GM12892 (cell line): ENCODE measurements at regions not wholly inside any gene's neighbourhood (a gene's known extent, or its start where the extent isn't known, plus 50 kb on each side); places are given as distances from the start of the nearest gene placed in this dataset.
A peak's percentile ranks its signal among the peaks of the same experiment; 100 is the strongest.
"Not testable (repeated sequence)": the region's sequence is repeated elsewhere in the genome, so short reads cannot be mapped to it uniquely, and the experiment has no call there.

Experiments
- DNase-seq: peaks from one replicate; pipeline ENCODE4 v3.0.0; 2011; ENCODE audit not compliant: insufficient read length
- FAIRE-seq: peaks from 2 replicates; lab custom pipeline; 2011; peaks lifted over from hg19 to GRCh38; lab: Jason Lieb, UNC
- POLR2A ChIP-seq: IDR thresholded peaks from 2 replicates; pipeline ENCODE4 v1.6.1; 2011; ENCODE audit warnings: low read depth, low read length, control low read depth
- POLR2AphosphoS5 ChIP-seq: IDR thresholded peaks from 2 replicates; pipeline ENCODE4 v1.6.1; 2011; ENCODE audit warnings: low read depth, low read length, control low read depth
- TAF1 ChIP-seq: IDR thresholded peaks from 2 replicates; pipeline ENCODE4 v1.6.1; 2011; ENCODE audit warnings: low read depth, mild to moderate bottlenecking, control low read depth, low read length, borderline replicate concordance

DNA sequence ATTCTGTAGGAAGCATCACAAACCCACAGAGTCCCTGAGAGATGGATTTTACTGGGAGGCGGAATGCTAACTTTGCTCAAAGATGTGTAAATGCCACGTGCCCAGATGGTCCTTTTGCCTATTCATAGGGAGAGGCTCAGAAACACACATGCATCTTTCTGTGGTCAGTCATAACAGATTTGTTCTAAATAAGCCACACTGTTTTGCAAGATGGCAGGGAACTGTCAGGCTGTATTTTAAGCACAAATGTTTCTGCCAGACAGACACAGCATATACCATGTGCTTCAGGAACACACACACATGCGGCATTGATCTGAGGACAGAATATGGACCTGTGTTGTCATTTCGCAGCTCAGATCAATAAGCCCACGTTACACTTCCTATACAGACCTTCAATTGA lies 312.0 kb downstream of the GPD2 start:
- FAIRE-seq = peak; percentile 36
- TF ChIP-seq TAF1 = no peak
- no peak for TF ChIP-seq POLR2A
- no peak for TF ChIP-seq POLR2AphosphoS5
- no peak for DNase-seq

DNA sequence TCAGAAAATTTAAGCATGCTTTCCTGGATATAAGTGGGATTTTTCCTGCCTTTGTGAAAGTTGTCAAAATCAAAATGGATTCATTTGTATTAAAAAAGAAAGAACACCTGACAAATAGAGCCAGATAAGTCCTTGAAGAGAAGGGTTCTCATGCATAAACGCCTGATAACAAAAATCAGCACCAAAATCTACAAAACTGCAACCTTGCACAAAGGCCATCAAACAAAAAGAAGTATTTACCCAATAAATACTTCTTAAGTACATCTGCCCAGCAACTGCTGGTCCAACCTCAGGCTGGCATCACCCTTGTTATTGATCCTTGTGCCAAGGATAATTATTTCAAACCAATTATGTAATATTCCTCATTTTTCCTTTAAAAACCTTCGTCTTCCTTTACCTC lies 315.9 kb downstream of the GPD2 start:
- FAIRE-seq (no peak), DNase-seq (no peak)
- TF ChIP-seq TAF1 = no peak

DNA sequence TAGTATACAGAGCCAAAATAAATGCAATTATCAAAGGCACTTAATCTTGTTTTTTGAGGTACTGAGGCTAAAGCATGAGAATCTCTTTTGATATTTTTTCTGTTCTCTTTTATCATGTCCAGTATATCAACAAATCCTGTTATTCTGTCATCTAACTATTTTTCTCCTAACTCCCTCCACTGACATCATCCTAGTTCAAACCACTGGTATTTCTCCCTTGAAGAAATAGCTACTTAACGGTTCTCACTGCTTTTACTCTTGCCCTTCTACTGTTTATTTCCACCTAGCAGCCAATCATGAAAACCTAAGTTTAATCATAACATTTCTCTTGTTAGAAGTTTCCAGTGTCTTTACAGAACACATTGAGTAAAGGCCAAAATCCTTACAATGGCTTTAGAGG lies 317.6 kb downstream of the GPD2 start:
- no peak for FAIRE-seq
- TF ChIP-seq POLR2AphosphoS5 = no peak
- no peak for TF ChIP-seq POLR2A
- no peak for TF ChIP-seq TAF1
- DNase-seq = no peak

DNA sequence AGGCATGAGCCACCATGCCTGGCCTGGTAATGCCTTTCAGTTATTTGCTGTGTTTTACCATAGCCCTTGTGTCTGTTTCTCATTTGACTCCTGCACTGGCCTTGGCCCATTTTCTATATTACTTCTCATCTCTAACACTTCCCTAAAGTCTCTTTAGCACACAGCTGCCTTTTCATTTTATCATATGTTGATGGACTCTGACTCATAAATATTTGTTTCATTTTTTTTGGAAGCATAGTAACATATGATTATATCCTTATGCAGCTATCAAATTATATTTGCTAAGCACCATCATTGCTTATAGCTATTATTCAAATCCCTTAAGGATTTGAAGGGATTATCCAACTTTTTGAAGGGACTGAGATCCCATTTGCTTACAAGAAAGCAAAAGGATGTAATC lies 320.3 kb downstream of the GPD2 start:
- no peak for TF ChIP-seq POLR2AphosphoS5
- no peak for TF ChIP-seq TAF1
- no peak for TF ChIP-seq POLR2A
- DNase-seq = no peak
- no peak for FAIRE-seq

DNA sequence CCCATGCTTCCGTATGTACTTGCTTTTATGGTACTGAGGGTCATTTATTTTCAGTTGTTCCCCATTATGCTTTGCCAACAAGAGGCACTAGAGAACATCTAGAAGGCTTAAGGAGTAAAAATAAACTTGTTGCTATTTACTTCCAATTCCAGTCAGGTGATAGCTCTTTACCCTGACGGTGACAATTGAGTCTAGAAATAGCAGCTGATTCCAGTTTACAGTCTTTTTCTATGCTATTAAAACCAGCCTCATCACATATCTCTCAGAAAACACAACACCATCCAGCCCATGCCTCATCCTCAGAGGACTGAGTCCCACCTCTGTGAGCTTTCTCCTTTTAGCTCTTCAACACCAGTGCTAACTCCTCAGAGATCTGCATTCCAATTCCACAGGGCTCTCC lies 327.0 kb downstream of the GPD2 start:
- DNase-seq = no peak
- TF ChIP-seq POLR2AphosphoS5 (no peak), TAF1 (no peak), POLR2A (no peak)
- no peak for FAIRE-seq

DNA sequence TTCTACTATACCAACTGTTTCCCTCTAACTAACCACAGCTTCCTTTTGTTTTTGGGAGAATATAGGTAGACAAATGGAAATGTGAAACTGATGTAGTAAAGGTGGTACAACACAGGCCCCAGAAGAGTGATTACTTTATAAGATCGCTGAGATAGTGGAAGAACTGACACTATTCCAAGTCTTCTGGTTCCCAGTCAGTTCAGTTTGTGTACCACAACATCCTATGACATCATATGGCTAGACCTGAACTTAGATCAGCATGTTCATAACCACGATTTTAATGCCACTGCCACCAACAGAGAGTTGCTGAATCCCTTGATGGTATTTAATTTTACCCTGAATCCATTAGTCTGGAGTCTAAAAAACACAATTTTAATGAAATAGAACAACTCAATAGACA lies 328.9 kb downstream of the GPD2 start:
- no peak for TF ChIP-seq POLR2A
- no peak for TF ChIP-seq POLR2AphosphoS5
- DNase-seq = no peak
- FAIRE-seq = no peak

DNA sequence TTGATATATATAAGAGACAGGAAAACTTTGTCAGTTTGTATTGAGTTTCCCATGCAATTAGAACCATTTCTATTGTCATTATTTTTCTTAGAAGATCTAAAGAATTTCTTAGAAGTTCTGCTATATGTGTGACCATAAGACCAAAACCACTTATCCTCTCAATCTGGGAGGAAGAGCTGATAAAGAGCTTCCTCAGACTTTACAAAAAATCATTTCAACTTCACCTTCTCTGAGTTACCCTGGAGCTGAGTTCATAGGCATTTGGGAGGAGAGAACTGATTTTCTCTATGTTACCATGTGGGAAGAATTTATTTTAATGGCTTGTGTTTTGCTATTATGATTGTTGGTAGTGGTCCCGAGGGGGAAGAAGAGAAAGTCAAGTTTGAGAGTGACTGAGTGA lies 329.3 kb downstream of the GPD2 start:
- DNase-seq = no peak
- TF ChIP-seq TAF1 (no peak), POLR2AphosphoS5 (no peak), POLR2A (no peak)
- FAIRE-seq = no peak

DNA sequence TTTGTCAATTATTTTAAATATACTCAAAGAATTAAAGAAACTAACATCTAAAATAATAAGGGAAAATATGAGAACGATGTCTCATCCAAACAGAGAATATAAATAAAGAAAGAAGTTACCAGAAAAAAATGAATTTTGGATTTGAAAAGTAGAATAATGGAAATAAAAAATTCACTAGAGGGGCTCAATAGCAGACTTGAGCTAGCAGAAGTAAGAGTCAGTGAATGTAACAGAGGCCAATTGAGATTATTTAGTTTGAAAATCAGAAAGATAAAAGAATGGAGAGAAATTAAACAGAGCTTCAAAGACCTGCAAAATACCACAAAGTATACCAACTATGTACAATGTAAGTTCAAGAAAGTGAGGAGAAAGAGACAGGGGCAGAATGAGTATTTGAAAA lies 333.6 kb downstream of the GPD2 start:
- no peak for DNase-seq
- no peak for FAIRE-seq
- TF ChIP-seq TAF1 (no peak), POLR2A (no peak), POLR2AphosphoS5 (no peak)

DNA sequence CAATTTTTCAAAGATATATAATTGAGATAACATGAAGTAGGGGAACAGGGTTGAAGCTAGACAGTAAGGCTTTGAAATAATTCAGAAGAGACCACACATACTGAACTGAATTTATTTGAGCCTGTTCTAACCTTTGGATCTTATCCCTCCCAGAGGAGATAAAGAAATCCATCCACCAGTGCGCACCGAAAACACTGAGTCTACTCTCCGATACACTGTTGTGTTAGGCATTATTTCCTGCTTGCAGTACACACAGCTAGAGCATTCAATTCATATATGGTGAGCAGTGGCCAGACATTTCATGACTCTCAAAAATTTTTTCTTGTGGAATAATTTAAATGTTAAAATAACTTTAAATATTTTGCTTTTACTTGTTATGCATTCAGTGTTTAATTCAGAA lies 342.7 kb downstream of the GPD2 start:
- no peak for FAIRE-seq
- no peak for TF ChIP-seq POLR2AphosphoS5
- no peak for TF ChIP-seq POLR2A
- no peak for TF ChIP-seq TAF1
- no peak for DNase-seq

DNA sequence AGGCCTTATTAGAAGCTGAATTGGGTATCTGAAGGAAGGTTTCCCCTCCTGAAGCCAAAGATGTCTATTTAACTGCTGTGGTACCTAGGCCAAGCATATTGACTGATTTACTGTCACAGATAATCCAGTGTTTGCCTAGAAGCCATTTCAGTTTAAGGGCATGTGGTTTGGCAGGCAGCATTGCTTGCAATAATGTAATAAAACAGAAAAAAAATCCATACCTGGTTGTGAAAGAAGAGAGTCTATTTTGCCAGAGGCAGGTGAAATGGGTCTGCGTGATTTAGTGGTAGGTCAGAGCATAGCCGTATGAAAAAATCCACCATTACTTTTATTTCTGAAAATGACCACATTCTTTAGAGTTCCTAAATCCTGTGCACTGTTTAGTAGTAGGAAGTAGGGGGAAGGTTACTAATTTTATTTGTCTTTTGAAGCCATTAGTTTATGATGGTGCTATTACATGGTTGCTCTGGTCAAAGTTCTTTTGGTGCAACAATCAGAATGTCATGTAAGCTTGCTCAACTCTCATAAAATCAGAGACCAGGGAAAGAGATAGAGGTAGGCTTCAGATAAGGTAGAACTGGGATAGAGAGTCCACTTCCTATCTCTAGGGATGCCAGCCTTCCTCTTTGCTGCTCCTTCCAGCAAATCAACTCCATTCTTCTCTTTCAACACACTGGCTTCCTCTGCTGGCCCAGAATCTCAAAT lies 343.4 kb downstream of the GPD2 start:
- DNase-seq = no peak
- no peak for FAIRE-seq

DNA sequence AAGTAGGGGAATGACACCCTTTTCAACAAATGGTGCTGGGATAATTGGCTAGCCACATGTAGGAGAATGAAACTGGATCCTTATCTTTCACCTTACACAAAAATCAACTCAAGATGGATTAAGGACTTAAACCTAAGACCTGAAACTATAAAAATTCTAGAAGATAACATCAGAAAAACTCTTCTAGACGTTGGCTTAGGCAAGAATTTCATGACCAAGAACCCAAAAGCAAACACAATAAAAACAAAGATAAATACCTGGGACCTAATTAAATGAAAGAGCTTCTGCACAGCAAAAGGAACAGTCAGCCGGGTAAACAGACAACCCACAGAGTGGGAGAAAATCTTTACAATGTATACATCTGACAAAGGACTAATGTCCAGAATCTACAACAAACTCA lies 345.5 kb downstream of the GPD2 start:
- not testable (repeated sequence) for DNase-seq, FAIRE-seq

More for the DNA sequence above, 343.4 kb downstream of the GPD2 start:
- no peak for TF ChIP-seq POLR2A
- TF ChIP-seq TAF1 = no peak
- TF ChIP-seq POLR2AphosphoS5 = no peak

DNA sequence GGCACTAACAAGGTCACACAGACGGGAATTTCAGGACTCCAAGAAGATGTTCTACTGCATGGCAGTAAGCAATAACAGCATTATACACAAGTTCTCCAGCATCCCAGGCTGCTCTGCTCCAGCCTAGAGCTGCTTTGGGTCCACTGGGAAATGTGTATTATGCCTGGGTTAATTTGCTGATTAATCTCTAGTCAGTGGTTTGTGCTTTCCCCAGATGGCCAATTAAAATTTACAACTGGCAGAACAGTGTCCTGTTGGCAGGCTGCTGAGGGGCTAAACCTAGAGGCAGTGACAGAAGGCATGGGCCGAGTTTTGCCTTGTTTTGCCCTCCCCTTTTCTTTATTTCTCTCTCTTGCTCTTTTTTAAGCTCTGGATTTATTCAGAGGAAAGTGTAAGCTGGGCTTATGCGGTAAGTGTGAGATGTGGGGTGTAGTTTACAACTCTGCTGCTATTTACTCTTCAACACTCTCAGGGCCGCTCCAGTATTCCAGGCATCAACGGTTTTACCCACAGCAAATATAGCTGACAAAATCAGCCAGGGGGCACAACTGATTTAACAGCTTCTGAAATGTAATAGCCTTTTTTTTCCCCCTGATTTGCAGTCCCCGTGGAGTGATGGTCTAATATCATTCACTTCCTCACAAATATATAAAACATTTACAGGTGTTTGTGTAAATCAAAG lies 348.0 kb downstream of the GPD2 start:
- DNase-seq (no peak), FAIRE-seq (no peak)
- TF ChIP-seq POLR2AphosphoS5 (no peak), POLR2A (no peak), TAF1 (no peak)
